ENCODE measurements at regions not wholly inside any gene's neighbourhood (a gene's known extent, or its start where the extent isn't known, plus 50 kb on each side); places are given as distances from the start of the nearest gene placed in this dataset.

DNA sequence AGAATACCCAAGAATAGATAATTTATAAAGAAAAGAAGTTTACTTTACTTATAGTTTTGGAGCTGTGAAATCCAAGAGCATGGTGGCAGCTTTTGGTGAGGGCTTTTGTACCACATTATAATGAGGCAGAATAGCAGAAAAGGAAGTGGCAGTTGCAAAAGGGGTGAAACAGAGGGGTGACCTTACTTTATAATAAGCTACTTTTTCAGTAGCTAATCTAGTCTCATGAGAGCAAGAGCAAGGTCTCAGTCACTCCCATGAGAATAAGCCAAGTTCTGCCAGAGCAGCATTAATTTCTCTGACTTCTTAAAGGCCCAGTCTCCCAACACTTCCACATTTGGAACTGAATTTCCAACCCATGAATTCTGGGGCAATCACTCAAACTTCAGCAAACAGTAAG, 502.0 kb downstream of the GBA3 start:
- H3K79me2 ChIP-seq (ENCODE audit: low read length), result no peaks in the 10 kb centered on the region
- H3K9ac ChIP-seq (ENCODE audit: low read length), result no peak overlapping the region
- no peaks in the 10 kb centered on the region for H3K9me3 ChIP-seq (replicated peaks; ENCODE audit: insufficient read depth, low read length)
- H2AFZ ChIP-seq (ENCODE audit: low read length), result no peak overlapping the region
- H3K27ac ChIP-seq (ENCODE audit: low read length), result no peak overlapping the region
- H3K4me2 ChIP-seq (ENCODE audit: low read depth, low read length), result no peak overlapping the region
- H3K4me1 ChIP-seq (ENCODE audit: low read length), result no peaks in the 10 kb centered on the region
- TF ChIP-seq EZH2phosphoT487 (IDR thresholded peaks at IDR 0.05; ENCODE audit: low read length) (no peak), CTCF (IDR thresholded peaks at IDR 0.05; ENCODE audit: low read length) (no peak), EZH2 (optimal IDR thresholded peaks at IDR 0.05; ENCODE audit: low read depth, low read length) (no peak)
- H3F3A ChIP-seq (ENCODE audit: insufficient read depth, low read length), result no peaks in the 10 kb centered on the region
- no peak overlapping the region for H3K4me3 ChIP-seq (ENCODE audit: low read length)
- no peaks in the 10 kb centered on the region for H3K36me3 ChIP-seq (replicated peaks; ENCODE audit: insufficient read depth, low read length)
- H4K20me1 ChIP-seq (ENCODE audit: insufficient read depth, low read length), result no peaks in the 10 kb centered on the region
- H3K27me3 ChIP-seq (replicated peaks; ENCODE audit: insufficient read depth, low read length), result no peaks in the 10 kb centered on the region
- DNase-seq, result no peak
- H3K9me2 ChIP-seq (replicated peaks; ENCODE audit: insufficient read depth, low read length), result no peaks in the 10 kb centered on the region

- H3K4me2 ChIP-seq (ENCODE audit: low read depth, low read length), result no peak overlapping the region
- no peaks in the 10 kb centered on the region for H4K20me1 ChIP-seq (ENCODE audit: insufficient read depth, low read length)
- H3K79me2 ChIP-seq (ENCODE audit: low read length), result no peaks in the 10 kb centered on the region
- H3K9me2 ChIP-seq (replicated peaks; ENCODE audit: insufficient read depth, low read length), result no peaks in the 10 kb centered on the region
- H3K9me3 ChIP-seq (replicated peaks; ENCODE audit: insufficient read depth, low read length), result no peaks in the 10 kb centered on the region
- H3K36me3 ChIP-seq (replicated peaks; ENCODE audit: insufficient read depth, low read length), result no peaks in the 10 kb centered on the region
- TF ChIP-seq EZH2phosphoT487 (IDR thresholded peaks at IDR 0.05; ENCODE audit: low read length), result no peak
- no peak for TF ChIP-seq CTCF (IDR thresholded peaks at IDR 0.05; ENCODE audit: low read length)
- no peak for TF ChIP-seq EZH2 (optimal IDR thresholded peaks at IDR 0.05; ENCODE audit: low read depth, low read length)
- no peak overlapping the region for H2AFZ ChIP-seq (ENCODE audit: low read length)
- no peak for DNase-seq
- no peak overlapping the region for H3K9ac ChIP-seq (ENCODE audit: low read length)
- H3K27me3 ChIP-seq (replicated peaks; ENCODE audit: insufficient read depth, low read length), result no peaks in the 10 kb centered on the region
- H3K4me1 ChIP-seq (ENCODE audit: low read length), result no peaks in the 10 kb centered on the region
- no peak overlapping the region for H3K4me3 ChIP-seq (ENCODE audit: low read length)
- no peak overlapping the region for H3K27ac ChIP-seq (ENCODE audit: low read length)
- H3F3A ChIP-seq (ENCODE audit: insufficient read depth, low read length), result no peaks in the 10 kb centered on the region; the same call in 1 of the 2 replicates
Measured at GRCh38 chr4:23174179-23174578, 481.4 kb downstream of the GBA3 start.

- Histone ChIP-seq H4K20me1 (ENCODE audit: insufficient read depth, low read length) (no peaks in the 10 kb centered on the region), H3K4me1 (ENCODE audit: low read length) (no peaks in the 10 kb centered on the region), H3K79me2 (ENCODE audit: low read length) (no peaks in the 10 kb centered on the region), H3K9me2 (replicated peaks; ENCODE audit: insufficient read depth, low read length) (no peaks in the 10 kb centered on the region), H3K4me2 (ENCODE audit: low read depth, low read length) (no peak overlapping the region), H3K9ac (ENCODE audit: low read length) (no peak overlapping the region), H3K9me3 (replicated peaks; ENCODE audit: insufficient read depth, low read length) (no peaks in the 10 kb centered on the region), H3K27ac (ENCODE audit: low read length) (no peak overlapping the region), H3K4me3 (ENCODE audit: low read length) (no peak overlapping the region), H3K27me3 (replicated peaks; ENCODE audit: insufficient read depth, low read length) (no peaks in the 10 kb centered on the region), H2AFZ (ENCODE audit: low read length) (no peak overlapping the region), H3K36me3 (replicated peaks; ENCODE audit: insufficient read depth, low read length) (no peaks in the 10 kb centered on the region), H3F3A (ENCODE audit: insufficient read depth, low read length) (no peaks in the 10 kb centered on the region; the same call in 1 of the 2 replicates)
- TF ChIP-seq EZH2 (optimal IDR thresholded peaks at IDR 0.05; ENCODE audit: low read depth, low read length) (no peak), CTCF (IDR thresholded peaks at IDR 0.05; ENCODE audit: low read length) (no peak), EZH2phosphoT487 (IDR thresholded peaks at IDR 0.05; ENCODE audit: low read length) (no peak)
- DNase-seq, result no peak
Measured at GRCh38 chr4:23171976-23172375, 479.2 kb downstream of the GBA3 start.
